Hippocampal formation (tissue), 2 donors: ENCODE measurements at regions not wholly inside any gene's neighbourhood (a gene's known extent, or its start where the extent isn't known, plus 50 kb on each side); places are given as distances from the start of the nearest gene placed in this dataset.

Experiments used
- DNase-seq, 2 donors: peaks; one replicate each; lab custom pipeline; 2025; lab: John Stamatoyannopoulos, UW

GRCh38 chr3:162992741-162993140 lies 1496.1 kb downstream of the OTOL1 start:
- DNase-seq = no peak

GRCh38 chr3:162994165-162994564 lies 1497.6 kb downstream of the OTOL1 start:
- DNase-seq = no peak

- DNase-seq = no peak
Observed at GRCh38 chr3:162996368-162996767, 1499.8 kb downstream of the OTOL1 start.

- no peak for DNase-seq
Observed at GRCh38 chr3:162998205-162998604, 1501.6 kb downstream of the OTOL1 start.

GRCh38 chr3:163011596-163011995 lies 1515.0 kb downstream of the OTOL1 start:
- DNase-seq = no peak

GRCh38 chr3:163016251-163016650 lies 1519.6 kb downstream of the OTOL1 start:
- no peak for DNase-seq

GRCh38 chr3:163018067-163018466 lies 1521.5 kb downstream of the OTOL1 start:
- DNase-seq = no peak

GRCh38 chr3:163018664-163019063 lies 1522.1 kb downstream of the OTOL1 start:
- DNase-seq = no peak

GRCh38 chr3:163019260-163019659 lies 1522.7 kb downstream of the OTOL1 start:
- DNase-seq = no peak

GRCh38 chr3:163033652-163034051 lies 1537.0 kb downstream of the OTOL1 start:
- no peak for DNase-seq

GRCh38 chr3:163039636-163040035 lies 1543.0 kb downstream of the OTOL1 start:
- no peak for DNase-seq

GRCh38 chr3:163043074-163043473 lies 1546.5 kb downstream of the OTOL1 start:
- DNase-seq = no peak

- DNase-seq = no peak
Observed at GRCh38 chr3:163045945-163046344, 1549.3 kb downstream of the OTOL1 start.

- DNase-seq = no peak
Observed at GRCh38 chr3:163048881-163049280, 1552.3 kb downstream of the OTOL1 start.

GRCh38 chr3:163056874-163057497 lies 1560.4 kb downstream of the OTOL1 start:
- peak in 1 of 2 donors; percentile 19 for DNase-seq

GRCh38 chr3:163058031-163058854 lies 1561.6 kb downstream of the OTOL1 start:
- DNase-seq = no peak

GRCh38 chr3:163071713-163072112 lies 1575.1 kb downstream of the OTOL1 start:
- DNase-seq = no peak
